HepG2 (cell line): ENCODE measurements at regions not wholly inside any gene's neighbourhood (a gene's known extent, or its start where the extent isn't known, plus 50 kb on each side); places are given as distances from the start of the nearest gene placed in this dataset.

Source experiments
- ATAC-seq: fragments of 200-7000 bp; cut with Tn5 transposase; 3 replicates; pipeline ENCODE4 v1.9.1; 2020; ENCODE audit warnings: mild to moderate bottlenecking, moderate library complexity
- BruUV-seq: library from RNA; stranded (reverse); fragments of 400-500 nt; replicated peaks from 2 replicates; lab custom pipeline; 2021; lab: Mats Ljungman, UMichigan
- CTCF ChIA-PET: fragments of 300-600 bp; formaldehyde crosslinking; extraction: SDS; loops from one replicate; lab custom pipeline; 2021; ENCODE audit warnings: low total read pairs, inconsistent platforms, low intra/inter-chr PET ratio; lab: Yijun Ruan, JAX
- POLR2A ChIA-PET: fragments of 350-600 bp; sonication (Branson Sonifier 250); formaldehyde crosslinking; loops from one replicate; lab custom pipeline; 2020; ENCODE audit warnings: antibody characterized with exemption, inconsistent platforms; lab: Yijun Ruan, JAX
- DNase-seq: peaks from one replicate; pipeline ENCODE4 v3.0.0-alpha.2; 2015; ENCODE audit warnings: low spot score
- FAIRE-seq: peaks from 3 replicates; lab custom pipeline; 2011; peaks lifted over from hg19 to GRCh38; lab: Jason Lieb, UNC
- H2AFZ ChIP-seq: one replicate; pipeline ENCODE4 v1.6.1; 2011; ENCODE audit warnings: low read length, inconsistent platforms
- H3K27ac ChIP-seq: fragments of 300-600 bp; 3 replicates; pipeline ENCODE4 v1.8.0; 2011; ENCODE audit warnings: mixed run types, mild to moderate bottlenecking, mixed read lengths, low read length, inconsistent platforms; ENCODE audit not compliant: insufficient read depth; ENCODE audit errors: extremely low read length
- H3K27me3 ChIP-seq, 2 experiments: fragments of 200-600 bp in 1 of 2; 2 replicates in 1 of 2; 3 replicates in 1 of 2; pipeline versions ENCODE4 v1.6.0 to v1.8.0; 2011; ENCODE audit warnings: low read length in 2 of 2, mild to moderate bottlenecking in 2 of 2, moderate library complexity in 2 of 2, inconsistent platforms in 1 of 2; ENCODE audit not compliant: insufficient read depth in 2 of 2, control insufficient read depth in 1 of 2
- H3K36me3 ChIP-seq, 2 experiments: fragments of 200-600 bp in 1 of 2; replicated peaks in 1 of 2; 2 replicates in 1 of 2; 3 replicates in 1 of 2; pipeline versions ENCODE4 v1.5.1 to v1.8.0; 2011; ENCODE audit warnings: low read length in 2 of 2, inconsistent platforms in 1 of 2; ENCODE audit not compliant: insufficient read depth in 2 of 2, control insufficient read depth in 1 of 2
- H3K4me1 ChIP-seq: 2 replicates; pipeline ENCODE4 v1.5.1; 2012; ENCODE audit warnings: low read length, inconsistent platforms; ENCODE audit not compliant: insufficient read depth
- H3K4me2 ChIP-seq: 2 replicates; pipeline ENCODE4 v1.6.0; 2011; ENCODE audit warnings: low read depth, low read length, inconsistent platforms
- H3K4me3 ChIP-seq, 3 experiments: fragments of 200-600 bp in 1 of 3; sonication (generic), shearing (Covaris generic) in 1 of 3; replicated peaks in 1 of 3; 2 replicates each; pipeline ENCODE4 v1.5.1; 2011 to 2016; ENCODE audit warnings: low read length in 3 of 3, inconsistent platforms in 2 of 3, low read depth in 2 of 3, mild to moderate bottlenecking in 2 of 3, control low read depth in 1 of 3, mixed read lengths in 1 of 3; ENCODE audit not compliant: insufficient read depth in 1 of 3
- H3K79me2 ChIP-seq: one replicate; pipeline ENCODE4 v1.6.1; 2011; ENCODE audit warnings: low read length, inconsistent platforms; ENCODE audit not compliant: insufficient read depth
- H3K9ac ChIP-seq: 2 replicates; pipeline ENCODE4 v1.6.0; 2011; ENCODE audit warnings: mild to moderate bottlenecking, low read depth, low read length, inconsistent platforms; ENCODE audit not compliant: insufficient read depth
- H3K9me3 ChIP-seq: 2 replicates; pipeline ENCODE4 v1.5.1; 2012; ENCODE audit warnings: mild to moderate bottlenecking, low read length
- H4K20me1 ChIP-seq: 2 replicates; pipeline ENCODE4 v1.6.0; 2011; ENCODE audit warnings: inconsistent platforms, mild to moderate bottlenecking, low read length, moderate library complexity; ENCODE audit not compliant: insufficient read depth
- BORCS8-MEF2B ChIP-seq: sonication (generic); formaldehyde crosslinking; IDR thresholded peaks from 2 replicates; pipeline ENCODE4 v1.8.0; 2022; ENCODE audit warnings: mild to moderate bottlenecking, missing genetic modification reagents
- CREBL2 ChIP-seq: sonication (generic); formaldehyde crosslinking; IDR thresholded peaks from 2 replicates; pipeline ENCODE4 v1.8.1; 2023; ENCODE audit warnings: missing genetic modification reagents, mild to moderate bottlenecking, borderline replicate concordance
- HCFC1 ChIP-seq: fragments of 150-350 bp; IDR thresholded peaks from 2 replicates; pipeline ENCODE4 v1.6.1; 2014; ENCODE audit warnings: low read depth, low read length
- HNRNPK ChIP-seq: fragments of 200-400 bp; formaldehyde crosslinking; IDR thresholded peaks from 2 replicates; pipeline ENCODE4 v1.6.1; 2018; ENCODE audit warnings: low read length, low read depth, moderate library complexity, mild to moderate bottlenecking; ENCODE audit not compliant: poor library complexity, severe bottlenecking
- IRX3 ChIP-seq: sonication (generic); formaldehyde crosslinking; IDR thresholded peaks from 2 replicates; pipeline ENCODE4 v1.8.1; 2023; ENCODE audit warnings: mild to moderate bottlenecking, low read depth, missing genetic modification reagents, borderline replicate concordance
- PLRG1 ChIP-seq: fragments of 450-650 bp; conservative IDR thresholded peaks from 2 replicates; pipeline ENCODE4 v1.6.1; 2016
- PPARG ChIP-seq: conservative IDR thresholded peaks from 2 replicates; pipeline ENCODE4 v1.6.1; 2016; ENCODE audit warnings: missing biosample characterization, missing genetic modification reagents
- ZBTB46 ChIP-seq: sonication (generic); formaldehyde crosslinking; IDR thresholded peaks from 2 replicates; pipeline ENCODE4 v1.4.0; 2020; ENCODE audit warnings: mild to moderate bottlenecking, missing genetic modification reagents, borderline replicate concordance
- ZIK1 ChIP-seq: sonication (generic); formaldehyde crosslinking; IDR thresholded peaks from 2 replicates; pipeline ENCODE4 v1.5.0; 2020; ENCODE audit warnings: mild to moderate bottlenecking, low read depth, missing genetic modification reagents, borderline replicate concordance
- ZNF282 ChIP-seq: fragments of 450-650 bp; IDR thresholded peaks from 2 replicates; pipeline ENCODE4 v1.6.1; 2018; ENCODE audit not compliant: partially characterized antibody
- ZNF430 ChIP-seq: sonication (generic); formaldehyde crosslinking; IDR thresholded peaks from 2 replicates; pipeline ENCODE4 v1.9.0; 2021; ENCODE audit warnings: mild to moderate bottlenecking, missing genetic modification reagents
- ZNF562 ChIP-seq: sonication (generic); formaldehyde crosslinking; IDR thresholded peaks from 2 replicates; pipeline ENCODE4 v1.8.0; 2022; ENCODE audit warnings: missing genetic modification reagents, borderline replicate concordance
- ZNF710 ChIP-seq: sonication (generic); formaldehyde crosslinking; IDR thresholded peaks from 2 replicates; pipeline ENCODE4 v1.5.0; 2020; ENCODE audit warnings: mild to moderate bottlenecking, missing genetic modification reagents, borderline replicate concordance
- ZNF772 ChIP-seq: sonication (generic); formaldehyde crosslinking; IDR thresholded peaks from 2 replicates; pipeline ENCODE4 v1.5.0; 2020; ENCODE audit warnings: mild to moderate bottlenecking, missing genetic modification reagents
- ZNF83 ChIP-seq: sonication (generic); formaldehyde crosslinking; IDR thresholded peaks from 2 replicates; pipeline ENCODE4 v1.4.0; 2020; ENCODE audit warnings: missing genetic modification reagents, mild to moderate bottlenecking, borderline replicate concordance
- WGBS: methylation state at CpG from one replicate; pipeline ENCODE4 v1.1.6; 2017; ENCODE audit warnings: low lambda C conversion rate; 5-methylcytosine and 5-hydroxymethylcytosine counted together
- in situ Hi-C: cut with HindIII; loops from 2 replicates; pipeline ENCODE4 v1.10.0; 2017; ENCODE audit warnings: low pct_unique_long_range_greater_than_20kb; ENCODE audit not compliant: extremely low pct_ligation_motif_present
- intact Hi-C: fragments of 100-400 bp; cut with micrococcal nuclease; formaldehyde crosslinking; loops from one replicate; pipeline ENCODE4 v1.10.0; 2022; ENCODE audit not compliant: unreplicated experiment
- TF ChIP-seq, protein P1 (sequence below): sonication (generic); formaldehyde crosslinking; IDR thresholded peaks from 2 replicates; pipeline ENCODE4 v1.4.0; 2020; ENCODE audit warnings: missing genetic modification reagents

- no peak for FAIRE-seq
- ChIA-PET CTCF (no interaction called here), POLR2A (no interaction called here)
- intact Hi-C loops (no loop called here), in situ Hi-C loops (no loop called here)
- 88% methylated on average over 11 of the region's 11 CpGs for WGBS
- H3K36me3 ChIP-seq: no peaks in the 10 kb centered on the region
- BruUV-seq: no TSS peak
- no peak overlapping the region for H3K4me2 ChIP-seq
- DNase-seq: no peak
- TF ChIP-seq BORCS8-MEF2B (CRISPR knock-in tag) (no peak), ZNF430 (CRISPR knock-in tag) (no peak), ZNF562 (no peak), ZIK1 (CRISPR knock-in tag) (no peak), HNRNPK (no peak), ZNF710 (CRISPR knock-in tag) (no peak), ZNF772 (CRISPR knock-in tag) (no peak), PLRG1 (no peak), ZNF83 (CRISPR knock-in tag) (no peak), ZNF282 (no peak), IRX3 (no peak), ZBTB46 (CRISPR knock-in tag) (no peak), HCFC1 (no peak), PPARG (no peak), CREBL2 (CRISPR knock-in tag) (no peak)
- TF ChIP-seq, protein P1, sequence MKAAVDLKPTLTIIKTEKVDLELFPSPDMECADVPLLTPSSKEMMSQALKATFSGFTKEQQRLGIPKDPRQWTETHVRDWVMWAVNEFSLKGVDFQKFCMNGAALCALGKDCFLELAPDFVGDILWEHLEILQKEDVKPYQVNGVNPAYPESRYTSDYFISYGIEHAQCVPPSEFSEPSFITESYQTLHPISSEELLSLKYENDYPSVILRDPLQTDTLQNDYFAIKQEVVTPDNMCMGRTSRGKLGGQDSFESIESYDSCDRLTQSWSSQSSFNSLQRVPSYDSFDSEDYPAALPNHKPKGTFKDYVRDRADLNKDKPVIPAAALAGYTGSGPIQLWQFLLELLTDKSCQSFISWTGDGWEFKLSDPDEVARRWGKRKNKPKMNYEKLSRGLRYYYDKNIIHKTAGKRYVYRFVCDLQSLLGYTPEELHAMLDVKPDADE (CRISPR knock-in tag): no peak
- H3K4me1 ChIP-seq: peaks cover 16% of the 10 kb centered on the region
- no peak for ATAC-seq
- no peaks in the 10 kb centered on the region for H3K9me3 ChIP-seq
- H3K4me3 ChIP-seq: no peak overlapping the region
- H3K79me2 ChIP-seq: no peaks in the 10 kb centered on the region
- H3K27me3 ChIP-seq: no peaks in the 10 kb centered on the region
- H2AFZ ChIP-seq: no peak overlapping the region
- H3K9ac ChIP-seq: no peak overlapping the region
- no peaks in the 10 kb centered on the region for H4K20me1 ChIP-seq
- no peak overlapping the region for H3K27ac ChIP-seq
These were observed 137.0 kb downstream of the SOX4 start for GRCh38 chr6:21730533-21730932.
